SJSA1 (cell line): ENCODE measurements at regions not wholly inside any gene's neighbourhood (a gene's known extent, or its start where the extent isn't known, plus 50 kb on each side); places are given as distances from the start of the nearest gene placed in this dataset.

ENCODE experiments used
- DNase-seq, 2 experiments: peaks; one replicate each; pipeline ENCODE4 v3.0.0-alpha.2; 2015 to 2020; ENCODE audit warnings: low spot score in 2 of 2, low read depth in 1 of 2
- H3K27ac ChIP-seq: fragments of 250-450 bp; sonication (Bioruptor Pico); 2 replicates; pipeline ENCODE4 v1.5.1; 2020; ENCODE audit warnings: mild to moderate bottlenecking, moderate library complexity
- H3K27me3 ChIP-seq: fragments of 250-450 bp; sonication (Bioruptor Pico); replicated peaks from 2 replicates; pipeline ENCODE4 v1.5.1; 2020; ENCODE audit warnings: mild to moderate bottlenecking, moderate library complexity
- H3K36me3 ChIP-seq: fragments of 250-450 bp; sonication (Bioruptor Pico); 2 replicates; pipeline ENCODE4 v1.5.1; 2020; ENCODE audit warnings: mild to moderate bottlenecking
- H3K4me1 ChIP-seq: fragments of 250-450 bp; sonication (Bioruptor Pico); replicated peaks from 2 replicates; pipeline ENCODE4 v1.6.1; 2021; ENCODE audit warnings: mild to moderate bottlenecking
- H3K4me3 ChIP-seq: fragments of 250-450 bp; sonication (Bioruptor Pico); 2 replicates; pipeline ENCODE4 v1.5.1; 2020; ENCODE audit warnings: mild to moderate bottlenecking
- H3K9me3 ChIP-seq: fragments of 250-450 bp; sonication (Bioruptor Pico); replicated peaks from 2 replicates; pipeline ENCODE4 v1.5.1; 2020; ENCODE audit warnings: mild to moderate bottlenecking

GRCh38 chr19:5237939-5238480 is 102.6 kb downstream of the PTPRS start:
- no peak for DNase-seq
- H3K4me1 ChIP-seq = no peaks in the 10 kb centered on the region

DNA sequence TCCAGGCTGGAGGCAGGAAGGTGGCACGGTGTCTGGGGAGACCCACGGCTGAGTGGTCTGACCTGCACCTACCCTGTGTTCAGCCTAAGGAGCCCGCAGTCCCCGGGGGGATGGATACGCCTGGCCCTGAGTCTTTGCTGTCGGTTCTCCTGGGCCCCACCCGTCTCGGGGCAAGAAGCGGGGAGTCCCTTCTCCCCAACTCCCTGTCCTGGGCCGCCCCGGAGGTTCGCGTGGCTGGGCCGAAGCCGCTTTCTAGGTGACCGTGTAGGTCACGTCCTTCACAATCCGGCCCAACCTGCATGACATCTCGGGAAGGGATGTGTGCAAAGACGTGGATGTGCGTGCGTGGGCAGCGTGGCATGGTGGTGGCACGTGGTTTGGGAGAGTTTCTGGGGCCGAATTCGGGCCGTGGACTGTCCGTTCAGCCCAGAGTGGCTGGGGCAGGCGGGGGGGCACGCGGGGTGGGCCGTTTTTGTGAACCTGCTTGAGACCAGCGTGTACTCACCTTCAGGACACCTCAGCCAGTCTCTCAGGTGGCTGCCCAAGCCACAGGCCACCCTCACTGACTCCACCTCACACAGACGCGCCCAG is 103.3 kb downstream of the PTPRS start:
- H3K27me3 ChIP-seq = no peaks in the 10 kb centered on the region
- peak in 1 of 2 experiments; percentile 45 for DNase-seq

More at GRCh38 chr19:5237939-5238480, 102.6 kb downstream of the PTPRS start:
- Histone ChIP-seq H3K4me3 (no peak overlapping the region), H3K9me3 (no peaks in the 10 kb centered on the region), H3K36me3 (no peaks in the 10 kb centered on the region), H3K27ac (no peak overlapping the region), H3K27me3 (no peaks in the 10 kb centered on the region)

DNA sequence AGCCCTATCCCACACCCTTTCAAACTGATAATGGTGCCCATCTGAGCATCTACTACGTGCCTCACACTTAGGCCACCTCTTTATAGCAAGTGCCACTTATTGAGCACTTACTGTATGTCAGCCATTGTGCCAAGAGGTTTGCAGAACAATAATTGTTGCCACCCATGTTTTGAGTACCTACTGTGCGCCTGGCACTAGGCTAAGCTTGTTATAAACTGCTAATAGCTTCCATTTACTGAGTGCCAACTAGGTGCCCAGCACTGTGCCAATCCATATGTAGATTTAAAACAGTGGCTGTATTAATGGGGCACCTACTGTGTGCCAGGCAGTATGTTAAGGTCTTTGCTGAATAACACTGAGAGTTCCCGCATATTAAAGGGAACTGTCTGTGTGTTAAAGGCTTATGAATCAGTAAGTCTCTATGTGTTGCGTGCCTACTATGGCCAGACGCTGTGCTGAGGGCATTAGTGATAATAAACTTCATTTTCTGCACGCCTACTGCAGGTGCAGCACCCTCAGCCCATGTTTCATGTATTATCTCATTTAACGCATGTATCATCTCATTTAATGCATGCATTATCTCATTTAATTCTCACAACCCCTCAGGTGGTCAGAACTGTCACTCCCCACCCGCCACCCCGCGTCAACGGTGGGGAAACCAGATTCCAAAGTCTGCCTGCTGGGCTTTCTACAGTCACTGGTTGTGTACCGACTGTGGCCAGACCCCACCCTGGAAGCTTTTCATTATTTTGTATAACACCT is 105.0 kb downstream of the PTPRS start:
- no peaks in the 10 kb centered on the region; the same call in 1 of the 2 replicates for H3K36me3 ChIP-seq
- H3K9me3 ChIP-seq = no peaks in the 10 kb centered on the region
- H3K4me3 ChIP-seq = no peak overlapping the region
- no peak overlapping the region for H3K27ac ChIP-seq
- H3K4me1 ChIP-seq = no peaks in the 10 kb centered on the region
- H3K27me3 ChIP-seq = no peaks in the 10 kb centered on the region
- no peak for DNase-seq

More for the DNA sequence above, 103.3 kb downstream of the PTPRS start:
- Histone ChIP-seq H3K9me3 (no peaks in the 10 kb centered on the region), H3K4me1 (no peaks in the 10 kb centered on the region), H3K27ac (no peak overlapping the region), H3K4me3 (no peak overlapping the region), H3K36me3 (no peaks in the 10 kb centered on the region)

DNA sequence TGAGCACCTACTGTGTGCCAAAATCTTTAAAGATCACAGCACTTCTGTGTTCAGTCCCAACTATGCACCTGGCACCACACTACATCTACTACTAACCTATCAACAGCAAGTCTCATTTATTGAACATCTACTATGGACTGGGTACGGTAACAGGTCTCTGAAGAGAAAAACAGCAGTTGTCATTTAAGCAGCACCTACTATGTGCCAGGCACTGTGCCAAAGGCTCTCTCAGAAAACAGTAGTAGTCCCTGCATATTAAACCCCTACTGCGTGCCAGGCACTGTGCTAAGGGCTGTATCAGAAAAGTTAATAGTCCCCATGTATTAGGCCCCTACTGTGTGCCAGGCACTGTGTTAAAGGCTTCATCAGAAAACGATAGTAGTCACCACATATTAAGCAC is 106.2 kb downstream of the PTPRS start:
- H3K9me3 ChIP-seq = no peaks in the 10 kb centered on the region
- H3K4me1 ChIP-seq = no peaks in the 10 kb centered on the region
- H3K4me3 ChIP-seq = no peak overlapping the region
- H3K36me3 ChIP-seq = no peaks in the 10 kb centered on the region; the same call in 1 of the 2 replicates
- DNase-seq = no peak
- no peaks in the 10 kb centered on the region for H3K27me3 ChIP-seq
- H3K27ac ChIP-seq = no peak overlapping the region

- no peaks in the 10 kb centered on the region for H3K9me3 ChIP-seq
- no peak overlapping the region for H3K27ac ChIP-seq
- H3K36me3 ChIP-seq = no peaks in the 10 kb centered on the region; the same call in 1 of the 2 replicates
- no peak for DNase-seq
- H3K4me3 ChIP-seq = no peak overlapping the region
- no peaks in the 10 kb centered on the region for H3K27me3 ChIP-seq
- no peaks in the 10 kb centered on the region for H3K4me1 ChIP-seq
Measured at GRCh38 chr19:5232798-5233505, 107.7 kb downstream of the PTPRS start.

DNA sequence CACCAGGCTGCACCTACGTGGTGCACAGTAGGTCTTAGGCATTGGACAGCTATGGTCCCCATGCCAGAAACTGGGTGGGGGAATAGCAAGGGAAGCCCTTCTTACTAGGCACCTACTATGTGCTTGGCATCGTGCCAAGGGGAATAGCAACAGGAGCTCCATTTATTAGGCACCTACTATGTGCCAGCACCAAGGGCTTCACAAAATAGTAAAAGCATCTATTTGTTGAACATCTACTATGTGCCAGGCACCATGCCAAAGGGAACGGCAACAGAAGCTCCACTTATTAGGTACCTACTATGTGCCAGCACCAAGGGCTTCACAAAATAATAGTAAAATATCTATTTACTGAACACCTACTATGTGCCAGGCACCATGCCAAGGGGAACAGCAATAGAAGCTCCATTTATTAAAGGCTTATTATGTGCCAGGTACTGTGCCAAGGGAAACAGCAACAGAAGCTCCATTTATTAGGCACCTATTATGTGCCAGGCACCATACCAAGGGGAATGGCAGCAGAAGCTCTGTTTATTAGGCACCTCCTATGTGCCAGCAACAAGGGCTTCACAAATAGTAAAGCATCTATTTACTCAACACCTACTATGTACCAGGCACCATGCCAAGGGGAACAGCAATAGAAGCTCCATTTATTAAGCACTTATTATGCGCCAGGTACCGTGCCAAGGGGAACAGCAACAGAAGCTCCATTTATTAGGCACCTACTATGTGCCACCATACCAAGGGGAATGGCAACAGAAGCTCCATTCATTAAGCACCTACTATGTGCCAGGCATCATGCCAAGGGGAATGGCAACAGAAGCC is 108.5 kb downstream of the PTPRS start:
- peaks cover 3% of the 10 kb centered on the region; the same call in 1 of the 2 replicates for H3K36me3 ChIP-seq
- no peaks in the 10 kb centered on the region for H3K4me1 ChIP-seq
- H3K9me3 ChIP-seq = no peaks in the 10 kb centered on the region
- no peak overlapping the region for H3K27ac ChIP-seq
- H3K4me3 ChIP-seq = no peak overlapping the region
- no peak for DNase-seq
- no peaks in the 10 kb centered on the region for H3K27me3 ChIP-seq

GRCh38 chr19:5230730-5231555 is 109.7 kb downstream of the PTPRS start:
- peaks cover 3% of the 10 kb centered on the region; the same call in 1 of the 2 replicates for H3K36me3 ChIP-seq
- no peak for DNase-seq
- H3K9me3 ChIP-seq = no peaks in the 10 kb centered on the region
- H3K27ac ChIP-seq = no peak overlapping the region
- H3K4me3 ChIP-seq = no peak overlapping the region
- no peaks in the 10 kb centered on the region for H3K4me1 ChIP-seq
- no peaks in the 10 kb centered on the region for H3K27me3 ChIP-seq

DNA sequence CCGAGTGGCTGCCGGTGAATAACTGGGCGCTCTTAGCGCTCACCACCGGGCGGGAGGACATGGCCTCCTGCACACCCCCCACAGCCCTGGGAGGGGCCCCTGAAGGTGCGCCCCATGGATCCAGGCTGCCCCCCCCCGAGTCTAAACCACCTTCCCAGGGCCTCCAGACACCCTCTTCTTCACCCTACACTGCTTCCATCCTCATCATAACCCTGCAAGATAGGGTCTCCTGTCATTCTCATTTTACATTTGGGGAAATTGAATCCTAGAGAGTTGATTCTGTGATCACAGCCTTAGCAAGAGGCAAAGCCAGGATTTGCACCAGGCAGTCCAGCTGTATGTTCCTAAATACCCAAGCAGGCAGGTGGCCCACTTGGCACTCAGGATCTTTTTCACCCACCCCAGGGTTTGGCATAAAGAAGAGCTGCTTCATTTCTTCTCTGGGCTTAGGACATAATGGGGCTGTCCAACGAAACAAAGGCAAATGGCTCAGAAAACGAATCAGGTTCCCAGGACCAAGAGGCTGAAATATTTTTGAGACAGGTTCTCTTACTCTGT is 110.8 kb downstream of the PTPRS start:
- H3K4me3 ChIP-seq = no peak overlapping the region
- H3K36me3 ChIP-seq = peaks cover 3% of the 10 kb centered on the region; the same call in 1 of the 2 replicates
- no peaks in the 10 kb centered on the region for H3K27me3 ChIP-seq
- H3K27ac ChIP-seq = no peak overlapping the region
- H3K9me3 ChIP-seq = no peaks in the 10 kb centered on the region
- no peak for DNase-seq
- H3K4me1 ChIP-seq = no peaks in the 10 kb centered on the region

DNA sequence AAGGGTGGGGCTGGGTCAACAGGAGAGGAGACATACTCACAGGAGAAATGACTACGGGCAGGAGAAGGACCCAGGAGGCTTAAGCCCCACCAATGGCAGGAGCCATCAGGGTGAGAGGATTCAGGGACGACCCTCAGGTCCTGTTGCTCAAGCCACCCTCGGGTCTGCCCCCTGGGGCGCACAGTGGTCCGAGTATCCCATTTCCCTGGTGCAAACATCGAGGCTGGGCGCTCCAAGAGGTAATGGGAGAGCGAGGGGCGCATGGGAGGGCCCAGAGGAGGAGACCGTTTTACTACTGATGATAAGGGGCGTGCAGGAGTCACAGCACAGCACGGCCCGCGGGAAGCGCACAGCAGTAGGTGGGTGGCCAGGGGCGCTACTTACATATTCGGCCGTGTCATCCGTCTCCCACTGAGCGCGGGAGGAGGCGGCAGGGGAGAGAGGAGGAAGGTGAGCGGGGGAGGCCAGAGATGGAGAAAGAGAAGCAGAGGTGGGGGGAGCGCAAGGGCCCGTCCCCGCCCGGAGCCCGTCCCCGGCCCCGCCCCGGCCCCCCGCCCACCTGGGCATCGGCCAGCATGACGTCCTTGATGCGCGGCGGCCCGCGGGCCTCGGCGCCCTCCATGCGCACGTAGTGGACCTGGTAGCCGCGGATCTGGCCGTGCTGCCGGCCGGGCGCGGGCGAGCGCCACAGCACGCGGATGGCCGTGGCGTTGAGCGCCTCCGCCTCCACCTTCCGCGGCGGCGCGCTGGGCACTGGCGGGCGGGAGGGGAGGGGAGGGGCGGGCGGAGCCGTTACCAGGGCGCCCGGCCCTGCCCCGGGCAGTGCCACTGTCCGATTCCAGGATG is 111.5 kb downstream of the PTPRS start:
- Histone ChIP-seq H3K27ac (no peak overlapping the region), H3K27me3 (no peaks in the 10 kb centered on the region), H3K4me1 (no peaks in the 10 kb centered on the region), H3K4me3 (no peak overlapping the region), H3K9me3 (no peaks in the 10 kb centered on the region), H3K36me3 (peaks cover 3% of the 10 kb centered on the region; the same call in 1 of the 2 replicates)
- DNase-seq = no peak

- H3K27ac ChIP-seq = no peak overlapping the region
- H3K4me3 ChIP-seq = no peak overlapping the region
- no peaks in the 10 kb centered on the region for H3K9me3 ChIP-seq
- H3K36me3 ChIP-seq = peaks cover 3% of the 10 kb centered on the region; the same call in 1 of the 2 replicates
- H3K27me3 ChIP-seq = no peaks in the 10 kb centered on the region
- H3K4me1 ChIP-seq = no peaks in the 10 kb centered on the region
- no peak for DNase-seq
Measured at GRCh38 chr19:5228490-5228889, 112.1 kb downstream of the PTPRS start.

DNA sequence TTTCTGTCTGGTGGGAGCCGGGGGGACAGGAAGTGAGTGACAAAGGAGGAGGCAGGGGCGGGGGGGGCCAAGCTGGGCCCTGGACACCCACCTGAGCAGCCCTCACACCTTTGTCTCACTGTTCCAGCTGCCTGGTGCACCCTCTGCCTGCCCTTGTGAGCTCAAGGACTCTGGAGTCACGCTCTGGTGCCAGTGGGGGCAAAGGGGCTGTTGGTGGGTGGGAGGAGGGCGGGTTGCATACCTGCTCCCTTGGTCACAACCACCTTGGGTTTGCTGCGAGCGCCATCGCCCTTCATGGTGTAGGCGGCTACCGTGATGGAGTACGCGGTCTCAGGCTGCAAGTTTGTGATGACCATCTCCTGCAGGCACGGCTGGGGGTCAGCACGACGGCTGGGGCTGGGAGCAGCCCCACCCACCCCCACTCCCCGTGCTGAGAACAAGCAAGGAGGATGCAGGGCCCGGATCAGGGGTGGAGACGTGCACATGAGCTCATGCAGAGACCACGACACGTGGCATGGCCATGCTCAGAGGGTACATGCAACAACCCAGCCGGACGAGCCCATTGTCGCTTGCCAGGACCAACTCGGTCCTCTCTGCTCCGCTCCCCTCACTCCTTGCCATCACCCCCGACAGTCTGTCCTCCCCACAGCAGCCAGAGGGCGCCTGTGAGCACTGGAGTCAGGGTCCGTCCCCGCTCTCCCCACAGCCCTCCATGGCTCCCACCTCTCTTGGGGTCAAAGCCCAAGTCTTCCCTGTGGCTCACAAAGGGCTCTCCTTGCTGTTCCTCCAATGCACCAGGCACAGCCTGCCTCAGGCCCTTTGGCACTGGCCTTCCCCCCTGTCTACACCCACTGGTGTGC is 114.9 kb downstream of the PTPRS start:
- no peak for DNase-seq
- no peaks in the 10 kb centered on the region for H3K4me1 ChIP-seq
- no peak overlapping the region for H3K4me3 ChIP-seq
- H3K9me3 ChIP-seq = no peaks in the 10 kb centered on the region
- H3K36me3 ChIP-seq = peaks cover 3% of the 10 kb centered on the region
- no peaks in the 10 kb centered on the region for H3K27me3 ChIP-seq
- no peak overlapping the region for H3K27ac ChIP-seq
